Right atrium auricular region (tissue), 2 donors: ENCODE measurements at regions not wholly inside any gene's neighbourhood (a gene's known extent, or its start where the extent isn't known, plus 50 kb on each side); places are given as distances from the start of the nearest gene placed in this dataset.

Experiments used
- DNase-seq: peaks from one replicate; pipeline ENCODE4 v3.0.0-alpha.2; 2019; ENCODE audit warnings: low spot score
- H3K27ac ChIP-seq, 2 donors: fragments of 200-600 bp; sonication (generic); 1 replicate in 1 of 2; 2 replicates in 1 of 2; pipeline ENCODE4 v1.5.1; 2016 to 2019
- H3K27me3 ChIP-seq, 2 donors: fragments of 200-600 bp; sonication (generic); one replicate each; pipeline versions ENCODE4 v1.5.1 to v1.6.0; 2017 to 2019
- H3K36me3 ChIP-seq: fragments of 200-600 bp; sonication (generic); one replicate; pipeline ENCODE4 v1.5.1; 2016
- H3K4me1 ChIP-seq, 2 donors: fragments of 200-600 bp; sonication (generic); one replicate each; pipeline versions ENCODE4 v1.5.1 to v1.6.0; 2017 to 2019
- H3K4me3 ChIP-seq, 2 donors: fragments of 200-600 bp; sonication (generic); 1 replicate in 1 of 2; 2 replicates in 1 of 2; pipeline ENCODE4 v1.5.1; 2017 to 2019; ENCODE audit warnings: mild to moderate bottlenecking in 1 of 2, moderate library complexity in 1 of 2
- H3K9me3 ChIP-seq, 2 donors: fragments of 200-600 bp; sonication (generic); one replicate each; pipeline ENCODE4 v1.5.1; 2019
- CTCF ChIP-seq, 2 donors: fragments of 200-600 bp; sonication (generic); IDR thresholded peaks; one replicate each; pipeline ENCODE4 v1.5.1; 2019; ENCODE audit warnings: antibody characterized with exemption in 2 of 2

- H3K9me3 ChIP-seq = no peaks in the 10 kb centered on the region
- no peak for TF ChIP-seq CTCF (IDR thresholded peaks at IDR 0.05)
- no peaks in the 10 kb centered on the region for H3K27me3 ChIP-seq
- no peak for DNase-seq
- H3K4me1 ChIP-seq = no peaks in the 10 kb centered on the region
- H3K4me3 ChIP-seq = no peak overlapping the region
- no peaks in the 10 kb centered on the region for H3K36me3 ChIP-seq
- H3K27ac ChIP-seq = no peak overlapping the region
Measured at GRCh38 chr7:124596881-124597280, 168.7 kb downstream of the GPR37 start.

GRCh38 chr7:124590814-124591213 lies 174.8 kb downstream of the GPR37 start:
- no peak overlapping the region for H3K4me3 ChIP-seq
- no peaks in the 10 kb centered on the region for H3K4me1 ChIP-seq
- no peak for DNase-seq
- no peaks in the 10 kb centered on the region for H3K9me3 ChIP-seq
- no peak overlapping the region for H3K27ac ChIP-seq
- no peaks in the 10 kb centered on the region for H3K27me3 ChIP-seq
- no peak for TF ChIP-seq CTCF (IDR thresholded peaks at IDR 0.05)
- H3K36me3 ChIP-seq = no peaks in the 10 kb centered on the region

GRCh38 chr7:124577256-124577655 lies 188.3 kb downstream of the GPR37 start:
- Histone ChIP-seq H3K27ac (no peak overlapping the region), H3K36me3 (no peaks in the 10 kb centered on the region), H3K4me3 (no peak overlapping the region), H3K9me3 (no peaks in the 10 kb centered on the region), H3K27me3 (no peaks in the 10 kb centered on the region), H3K4me1 (no peaks in the 10 kb centered on the region)
- no peak for DNase-seq
- TF ChIP-seq CTCF (IDR thresholded peaks at IDR 0.05) = no peak

- no peak for TF ChIP-seq CTCF (IDR thresholded peaks at IDR 0.05)
Measured at GRCh38 chr7:124575176-124575575, 190.4 kb downstream of the GPR37 start.

GRCh38 chr7:124570558-124570957 lies 195.0 kb downstream of the GPR37 start:
- H3K36me3 ChIP-seq = no peaks in the 10 kb centered on the region
- no peak overlapping the region for H3K27ac ChIP-seq

More at GRCh38 chr7:124575176-124575575, 190.4 kb downstream of the GPR37 start:
- Histone ChIP-seq H3K9me3 (no peaks in the 10 kb centered on the region), H3K4me1 (no peaks in the 10 kb centered on the region), H3K27me3 (no peaks in the 10 kb centered on the region), H3K4me3 (no peak overlapping the region), H3K27ac (no peak overlapping the region), H3K36me3 (no peaks in the 10 kb centered on the region)
- DNase-seq = no peak

More at GRCh38 chr7:124570558-124570957, 195.0 kb downstream of the GPR37 start:
- TF ChIP-seq CTCF (IDR thresholded peaks at IDR 0.05) = no peak
- Histone ChIP-seq H3K4me1 (no peaks in the 10 kb centered on the region), H3K4me3 (no peak overlapping the region), H3K9me3 (no peaks in the 10 kb centered on the region), H3K27me3 (no peaks in the 10 kb centered on the region)
- DNase-seq = no peak
